ENCODE measurements at regions not wholly inside any gene's neighbourhood (a gene's known extent, or its start where the extent isn't known, plus 50 kb on each side); places are given as distances from the start of the nearest gene placed in this dataset.

- TF ChIP-seq CTCF (conservative IDR thresholded peaks at IDR 0.05 in 1 of 2, IDR thresholded peaks at IDR 0.05 in 1 of 2; ENCODE audit: low read depth in 1 of 2, low read length in 2 of 2) (no peak), EZH2 (IDR thresholded peaks at IDR 0.05; ENCODE audit: low read length, missing control alignments) (no peak)
Observed at GRCh38 chr6:146990284-146990683, 213.9 kb upstream of the STXBP5 start.
